Tibial nerve (tissue), 4 donors: ENCODE measurements at regions not wholly inside any gene's neighbourhood (a gene's known extent, or its start where the extent isn't known, plus 50 kb on each side); places are given as distances from the start of the nearest gene placed in this dataset.

Source experiments
- DNase-seq, 2 donors: peaks; one replicate each; pipeline ENCODE4 v3.0.0-alpha.2; 2019; ENCODE audit warnings: low spot score in 2 of 2
- H3K27ac ChIP-seq, 4 donors: fragments of 200-600 bp; sonication (generic) in 3 of 4; one replicate each; pipeline ENCODE4 v1.5.1; 2017 to 2019; ENCODE audit warnings: mild to moderate bottlenecking in 1 of 4
- H3K27me3 ChIP-seq, 2 donors: fragments of 200-600 bp; sonication (generic) in 1 of 2; one replicate each; pipeline versions ENCODE4 v1.5.1 to v1.6.0; 2017 to 2019
- H3K36me3 ChIP-seq, 3 donors: fragments of 200-600 bp; sonication (generic); one replicate each; pipeline ENCODE4 v1.5.1; 2018 to 2019
- H3K4me1 ChIP-seq, 4 donors: fragments of 200-600 bp; sonication (generic) in 3 of 4; one replicate each; pipeline ENCODE4 v1.5.1; 2017 to 2019
- H3K4me3 ChIP-seq, 4 donors: fragments of 200-600 bp; sonication (generic) in 3 of 4; one replicate each; pipeline ENCODE4 v1.5.1; 2017 to 2019; ENCODE audit warnings: mild to moderate bottlenecking in 1 of 4, moderate library complexity in 1 of 4
- H3K9me3 ChIP-seq, 4 donors: fragments of 200-600 bp; sonication (generic) in 3 of 4; one replicate each; pipeline ENCODE4 v1.5.1; 2017 to 2019
- EP300 ChIP-seq, 2 donors: sonication (generic); formaldehyde crosslinking; IDR thresholded peaks; one replicate each; pipeline ENCODE4 v1.6.1; 2017; ENCODE audit warnings: antibody characterized with exemption in 2 of 2, mild to moderate bottlenecking in 1 of 2
- POLR2A ChIP-seq, 2 donors: fragments of 450-650 bp; IDR thresholded peaks; one replicate each; pipeline ENCODE4 v1.6.1; 2017; ENCODE audit warnings: antibody characterized with exemption in 2 of 2, mild to moderate bottlenecking in 2 of 2, moderate library complexity in 2 of 2
- WGBS, 2 donors: methylation state at CpG; one replicate each; pipeline ENCODE4 v1.1.5; 2018; 5-methylcytosine and 5-hydroxymethylcytosine counted together
- TF ChIP-seq, protein P1 (sequence below), 5 experiments: fragments of 200-600 bp in 3 of 5; fragments of 450-650 bp in 2 of 5; sonication (generic) in 3 of 5; IDR thresholded peaks; one replicate each; pipeline ENCODE4 v1.5.1; 2016 to 2019; ENCODE audit warnings: antibody characterized with exemption in 5 of 5, mild to moderate bottlenecking in 3 of 5, moderate library complexity in 2 of 5

DNA sequence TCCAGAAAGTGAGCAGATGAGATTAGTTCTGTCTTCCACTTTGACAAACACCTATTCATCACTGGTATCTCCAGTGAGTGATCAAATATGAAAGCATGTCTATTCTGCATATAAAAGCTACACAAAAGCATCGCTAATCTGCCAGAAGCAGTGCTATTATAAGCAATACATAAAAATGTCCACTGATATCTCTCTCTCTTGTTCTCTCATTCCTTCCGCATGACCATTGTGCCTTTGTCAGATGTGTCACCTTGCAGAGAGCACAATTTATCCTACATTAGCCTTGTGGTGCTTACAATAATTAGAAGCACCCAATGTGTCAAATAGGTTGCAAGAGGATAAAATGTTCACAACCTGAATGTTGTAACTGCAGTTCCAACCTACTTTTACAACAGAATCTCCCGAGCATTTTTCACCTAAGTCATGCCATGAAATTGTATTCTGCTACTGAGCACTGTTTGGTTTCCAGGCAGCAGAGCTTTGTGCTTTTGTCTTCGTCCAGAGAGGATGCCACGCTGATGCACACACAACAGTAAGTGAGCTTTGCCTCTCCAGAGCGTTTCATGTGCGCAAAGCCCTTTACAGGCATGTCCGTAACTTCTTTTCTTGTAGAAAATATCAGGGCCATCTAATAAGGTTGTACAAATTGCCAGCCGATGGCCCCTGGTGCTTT, 198.7 kb upstream of the PLD5 start:
- Histone ChIP-seq H3K9me3 (peaks cover 0 to 11% (median 0%) of the 10 kb centered on the region in 4 donors), H3K36me3 (no peaks in the 10 kb centered on the region), H3K4me1 (no peaks in the 10 kb centered on the region), H3K4me3 (no peak overlapping the region), H3K27me3 (no peaks in the 10 kb centered on the region), H3K27ac (no peak overlapping the region)
- TF ChIP-seq POLR2A (IDR thresholded peaks at IDR 0.05): no peak
- TF ChIP-seq, protein P1, sequence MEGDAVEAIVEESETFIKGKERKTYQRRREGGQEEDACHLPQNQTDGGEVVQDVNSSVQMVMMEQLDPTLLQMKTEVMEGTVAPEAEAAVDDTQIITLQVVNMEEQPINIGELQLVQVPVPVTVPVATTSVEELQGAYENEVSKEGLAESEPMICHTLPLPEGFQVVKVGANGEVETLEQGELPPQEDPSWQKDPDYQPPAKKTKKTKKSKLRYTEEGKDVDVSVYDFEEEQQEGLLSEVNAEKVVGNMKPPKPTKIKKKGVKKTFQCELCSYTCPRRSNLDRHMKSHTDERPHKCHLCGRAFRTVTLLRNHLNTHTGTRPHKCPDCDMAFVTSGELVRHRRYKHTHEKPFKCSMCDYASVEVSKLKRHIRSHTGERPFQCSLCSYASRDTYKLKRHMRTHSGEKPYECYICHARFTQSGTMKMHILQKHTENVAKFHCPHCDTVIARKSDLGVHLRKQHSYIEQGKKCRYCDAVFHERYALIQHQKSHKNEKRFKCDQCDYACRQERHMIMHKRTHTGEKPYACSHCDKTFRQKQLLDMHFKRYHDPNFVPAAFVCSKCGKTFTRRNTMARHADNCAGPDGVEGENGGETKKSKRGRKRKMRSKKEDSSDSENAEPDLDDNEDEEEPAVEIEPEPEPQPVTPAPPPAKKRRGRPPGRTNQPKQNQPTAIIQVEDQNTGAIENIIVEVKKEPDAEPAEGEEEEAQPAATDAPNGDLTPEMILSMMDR (IDR thresholded peaks at IDR 0.05): no peak
- TF ChIP-seq EP300 (IDR thresholded peaks at IDR 0.05): no peak
- WGBS, 2 donors: 64 to 68% methylated on average over 9 of the region's 9 CpGs
- no peak for DNase-seq

DNA sequence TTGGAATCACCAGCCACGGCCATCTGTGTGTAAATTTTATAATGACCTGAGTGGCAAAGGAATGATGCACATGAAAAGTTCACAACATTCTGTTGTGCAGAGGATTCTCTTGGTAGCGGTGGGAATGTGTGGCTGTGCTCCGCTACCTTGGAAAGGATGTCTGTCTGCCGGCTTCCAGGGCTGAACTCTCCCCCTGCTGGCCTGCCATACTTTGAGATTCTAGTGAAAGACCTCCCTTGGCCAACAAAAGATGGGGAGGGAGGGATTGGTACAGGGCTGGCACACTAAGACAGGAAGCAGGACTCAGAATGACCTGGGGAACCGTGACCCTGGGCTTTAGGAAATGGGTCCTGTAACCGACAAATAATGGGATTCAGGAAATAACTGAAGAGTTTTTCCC, 194.5 kb upstream of the PLD5 start:
- no peak for DNase-seq
- no peak for TF ChIP-seq EP300 (IDR thresholded peaks at IDR 0.05)
- no peak for TF ChIP-seq POLR2A (IDR thresholded peaks at IDR 0.05)
- TF ChIP-seq, protein P1 (IDR thresholded peaks at IDR 0.05): no peak
- WGBS, 2 donors: 73 to 77% methylated on average over 6 of the region's 6 CpGs
- H3K4me3 ChIP-seq: no peak overlapping the region
- H3K27ac ChIP-seq: no peak overlapping the region
- no peaks in the 10 kb centered on the region for H3K4me1 ChIP-seq
- no peaks in the 10 kb centered on the region for H3K36me3 ChIP-seq
- no peaks in the 10 kb centered on the region for H3K27me3 ChIP-seq
- H3K9me3 ChIP-seq: no peaks in the 10 kb centered on the region

DNA sequence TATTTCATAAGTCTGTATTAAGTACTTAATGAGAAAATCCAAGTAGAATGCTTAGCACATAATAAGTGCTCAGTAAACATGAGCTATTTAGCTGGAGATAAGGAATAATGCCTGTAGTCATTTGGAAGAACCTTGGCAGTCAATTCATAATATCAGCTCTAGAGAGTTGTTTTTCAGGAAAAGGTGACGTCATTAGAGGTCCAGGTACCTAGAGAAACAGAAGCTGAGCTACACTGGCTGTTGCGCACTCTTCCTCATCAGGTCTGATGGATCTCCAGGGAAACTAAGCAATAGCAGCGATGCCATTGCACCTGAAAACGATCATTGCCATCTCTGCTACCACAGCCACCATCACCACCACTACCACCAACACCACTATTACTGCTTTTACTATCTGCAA, 187.8 kb upstream of the PLD5 start:
- H3K4me3 ChIP-seq: no peak overlapping the region
- no peaks in the 10 kb centered on the region for H3K27me3 ChIP-seq
- DNase-seq: no peak
- no peaks in the 10 kb centered on the region for H3K9me3 ChIP-seq
- H3K27ac ChIP-seq: no peak overlapping the region
- no peak for TF ChIP-seq EP300 (IDR thresholded peaks at IDR 0.05)
- TF ChIP-seq, protein P1 (IDR thresholded peaks at IDR 0.05): no peak
- no peak for TF ChIP-seq POLR2A (IDR thresholded peaks at IDR 0.05)
- H3K4me1 ChIP-seq: no peaks in the 10 kb centered on the region
- H3K36me3 ChIP-seq: no peaks in the 10 kb centered on the region
- 73 to 81% methylated on average over 4 of the region's 4 CpGs for WGBS, 2 donors

DNA sequence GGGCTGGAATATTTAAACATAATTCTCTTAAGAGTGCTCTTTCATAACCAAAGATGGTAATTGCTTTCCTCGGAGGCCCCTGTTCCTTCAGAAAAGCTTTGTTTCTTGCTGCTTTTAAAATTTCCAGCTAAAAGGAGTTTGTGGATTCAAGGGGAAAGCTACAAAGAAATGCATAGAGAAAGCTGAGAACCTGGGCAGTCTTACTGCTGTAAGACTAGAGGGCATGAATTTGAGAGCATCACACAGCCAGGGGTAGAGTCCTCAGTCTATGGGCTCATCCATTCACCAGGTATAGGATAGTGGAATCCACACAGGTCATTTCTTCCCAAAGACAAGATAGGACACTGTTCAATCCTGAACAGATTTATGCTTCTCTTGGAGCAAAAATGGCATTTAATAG, 186.3 kb upstream of the PLD5 start:
- H3K27me3 ChIP-seq: no peaks in the 10 kb centered on the region
- H3K4me3 ChIP-seq: no peak overlapping the region
- H3K36me3 ChIP-seq: no peaks in the 10 kb centered on the region
- no peaks in the 10 kb centered on the region for H3K9me3 ChIP-seq
- H3K4me1 ChIP-seq: no peaks in the 10 kb centered on the region
- TF ChIP-seq, protein P1 (IDR thresholded peaks at IDR 0.05): no peak
- TF ChIP-seq POLR2A (IDR thresholded peaks at IDR 0.05) (no peak), EP300 (IDR thresholded peaks at IDR 0.05) (no peak)
- DNase-seq: no peak
- H3K27ac ChIP-seq: no peak overlapping the region
- 54 to 64% methylated on average over 1 of the region's 1 CpG for WGBS, 2 donors

DNA sequence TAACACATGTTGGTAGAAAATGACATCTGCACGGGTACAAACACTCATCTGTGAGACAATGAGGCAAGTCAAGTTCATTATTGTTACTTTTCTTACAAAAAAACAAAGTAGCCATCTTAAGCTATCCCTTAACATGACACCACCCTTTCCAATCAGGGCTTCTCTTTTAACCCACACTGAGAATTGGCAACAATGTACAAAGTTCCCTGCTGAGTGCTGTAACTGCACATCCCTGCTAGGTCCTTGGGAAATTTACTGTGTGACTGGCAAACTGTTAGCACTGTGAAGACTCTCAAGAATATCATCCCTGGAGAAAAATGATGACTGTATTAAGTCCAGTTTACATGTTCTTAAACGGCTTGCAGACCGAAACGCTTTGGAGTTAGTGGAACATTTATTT, 185.8 kb upstream of the PLD5 start:
- WGBS, 2 donors: 55 to 72% methylated on average over 4 of the region's 4 CpGs
- H3K4me1 ChIP-seq: no peaks in the 10 kb centered on the region
- H3K27ac ChIP-seq: no peak overlapping the region

More for the DNA sequence above, 185.8 kb upstream of the PLD5 start:
- Histone ChIP-seq H3K4me3 (no peak overlapping the region), H3K27me3 (no peaks in the 10 kb centered on the region), H3K9me3 (no peaks in the 10 kb centered on the region), H3K36me3 (no peaks in the 10 kb centered on the region)
- TF ChIP-seq, protein P1 (IDR thresholded peaks at IDR 0.05): no peak
- TF ChIP-seq EP300 (IDR thresholded peaks at IDR 0.05) (no peak), POLR2A (IDR thresholded peaks at IDR 0.05) (no peak)
- DNase-seq: no peak
